Vagina (tissue), 2 donors: ENCODE measurements at regions not wholly inside any gene's neighbourhood (a gene's known extent, or its start where the extent isn't known, plus 50 kb on each side); places are given as distances from the start of the nearest gene placed in this dataset.

ENCODE experiments used
- DNase-seq, 2 donors: peaks; one replicate each; pipeline ENCODE4 v3.0.0-alpha.2; 2017; ENCODE audit errors: extremely low spot score in 2 of 2
- H3K27ac ChIP-seq: fragments of 200-600 bp; sonication (generic); one replicate; pipeline ENCODE4 v1.5.1; 2019
- H3K27me3 ChIP-seq: fragments of 200-600 bp; sonication (generic); one replicate; pipeline ENCODE4 v1.5.1; 2019
- H3K36me3 ChIP-seq, 2 donors: fragments of 200-600 bp; sonication (generic); one replicate each; pipeline ENCODE4 v1.5.1; 2017 to 2019
- H3K4me1 ChIP-seq: fragments of 200-600 bp; sonication (generic); one replicate; pipeline ENCODE4 v1.5.1; 2019
- H3K4me3 ChIP-seq, 2 donors: fragments of 200-600 bp; sonication (generic); 1 replicate in 1 of 2; 2 replicates in 1 of 2; pipeline ENCODE4 v1.5.1; 2016 to 2019
- H3K9me3 ChIP-seq: fragments of 200-600 bp; sonication (generic); one replicate; pipeline ENCODE4 v1.5.1; 2019
- CTCF ChIP-seq, 3 experiments: fragments of 450-650 bp in 2 of 3; fragments of 200-600 bp in 1 of 3; sonication (generic) in 1 of 3; IDR thresholded peaks; one replicate each; pipeline ENCODE4 v1.5.1; 2017 to 2019; ENCODE audit warnings: antibody characterized with exemption in 3 of 3, mild to moderate bottlenecking in 2 of 3, moderate library complexity in 2 of 3
- POLR2A ChIP-seq, 2 donors: fragments of 450-650 bp; IDR thresholded peaks; one replicate each; pipeline ENCODE4 v1.6.1; 2017; ENCODE audit warnings: antibody characterized with exemption in 2 of 2, mild to moderate bottlenecking in 2 of 2, moderate library complexity in 2 of 2
- POLR2AphosphoS5 ChIP-seq, 2 donors: sonication (generic); formaldehyde crosslinking; IDR thresholded peaks; one replicate each; pipeline ENCODE4 v1.9.0; 2017; ENCODE audit warnings: antibody characterized with exemption in 2 of 2, mild to moderate bottlenecking in 2 of 2, low read depth in 1 of 2; ENCODE audit not compliant: insufficient read depth in 1 of 2
- intact Hi-C: fragments of 100-400 bp; cut with DNase I; formaldehyde crosslinking; loops from one replicate; pipeline ENCODE4 v1.15.1; 2023

GRCh38 chr12:77239617-77240016 is 174.2 kb upstream of the E2F7 start:
- Histone ChIP-seq H3K27ac (no peak overlapping the region), H3K36me3 (no peaks in the 10 kb centered on the region), H3K9me3 (no peaks in the 10 kb centered on the region), H3K27me3 (no peaks in the 10 kb centered on the region), H3K4me1 (no peaks in the 10 kb centered on the region), H3K4me3 (no peak overlapping the region)
- DNase-seq = no peak
- TF ChIP-seq CTCF (IDR thresholded peaks at IDR 0.05) = no peak
- no peak for TF ChIP-seq POLR2AphosphoS5 (IDR thresholded peaks at IDR 0.05; ENCODE audit: insufficient read depth in 1 of 2, low read depth in 1 of 2)
- intact Hi-C loops = no loop called here

GRCh38 chr12:77238335-77238734 is 173.0 kb upstream of the E2F7 start:
- Histone ChIP-seq H3K4me1 (no peaks in the 10 kb centered on the region), H3K27me3 (no peaks in the 10 kb centered on the region), H3K36me3 (no peaks in the 10 kb centered on the region), H3K27ac (no peak overlapping the region), H3K4me3 (no peak overlapping the region), H3K9me3 (no peaks in the 10 kb centered on the region)
- TF ChIP-seq POLR2AphosphoS5 (IDR thresholded peaks at IDR 0.05; ENCODE audit: insufficient read depth in 1 of 2, low read depth in 1 of 2) (no peak), CTCF (IDR thresholded peaks at IDR 0.05) (no peak), POLR2A (IDR thresholded peaks at IDR 0.05) (no peak)
- no peak for DNase-seq
- intact Hi-C loops = no loop called here

- intact Hi-C loops = no loop called here
- no peaks in the 10 kb centered on the region for H3K36me3 ChIP-seq
- TF ChIP-seq CTCF (IDR thresholded peaks at IDR 0.05) = no peak
- H3K27ac ChIP-seq = no peak overlapping the region
- no peak overlapping the region for H3K4me3 ChIP-seq
- no peak for DNase-seq
- H3K27me3 ChIP-seq = no peaks in the 10 kb centered on the region
- no peaks in the 10 kb centered on the region for H3K9me3 ChIP-seq
- H3K4me1 ChIP-seq = no peaks in the 10 kb centered on the region
Observed at GRCh38 chr12:77237896-77238295, 172.5 kb upstream of the E2F7 start.

DNA sequence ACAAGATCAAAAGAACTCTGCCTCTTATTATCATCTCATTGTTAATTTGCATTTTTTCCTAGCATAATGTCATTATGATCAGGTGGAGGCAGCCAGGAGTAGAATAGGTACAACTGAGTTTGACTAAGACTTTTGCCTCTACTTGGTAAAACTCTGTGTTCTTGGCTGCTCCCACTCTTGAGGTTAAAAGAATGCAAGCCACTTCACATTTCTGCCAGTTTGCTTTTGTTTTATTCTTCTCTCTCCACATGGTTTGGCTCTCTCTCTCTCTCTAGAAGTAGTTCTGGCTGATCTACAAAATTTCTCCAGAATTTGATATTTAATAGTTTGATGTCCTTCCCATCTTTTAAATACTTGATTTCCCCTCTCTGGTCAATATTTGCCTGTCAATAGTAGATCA is 170.7 kb upstream of the E2F7 start:
- no peak for TF ChIP-seq POLR2A (IDR thresholded peaks at IDR 0.05)
- TF ChIP-seq CTCF (IDR thresholded peaks at IDR 0.05) = no peak
- no peak for TF ChIP-seq POLR2AphosphoS5 (IDR thresholded peaks at IDR 0.05; ENCODE audit: insufficient read depth in 1 of 2, low read depth in 1 of 2)
- intact Hi-C loops = no loop called here

GRCh38 chr12:77232045-77232444 is 166.7 kb upstream of the E2F7 start:
- H3K36me3 ChIP-seq = no peaks in the 10 kb centered on the region
- H3K27ac ChIP-seq = no peak overlapping the region
- H3K9me3 ChIP-seq = no peaks in the 10 kb centered on the region
- H3K4me1 ChIP-seq = peaks cover 7% of the 10 kb centered on the region
- no peaks in the 10 kb centered on the region for H3K27me3 ChIP-seq
- no peak for DNase-seq
- intact Hi-C loops = no loop called here
- no peak for TF ChIP-seq POLR2A (IDR thresholded peaks at IDR 0.05)
- no peak for TF ChIP-seq POLR2AphosphoS5 (IDR thresholded peaks at IDR 0.05; ENCODE audit: insufficient read depth in 1 of 2, low read depth in 1 of 2)
- TF ChIP-seq CTCF (IDR thresholded peaks at IDR 0.05) = no peak
- peak overlapping the region in 1 of 2 donors; percentile 15 for H3K4me3 ChIP-seq

More for the DNA sequence above, 170.7 kb upstream of the E2F7 start:
- Histone ChIP-seq H3K27ac (no peak overlapping the region), H3K36me3 (no peaks in the 10 kb centered on the region), H3K4me1 (peaks cover 3% of the 10 kb centered on the region), H3K4me3 (no peak overlapping the region), H3K9me3 (no peaks in the 10 kb centered on the region), H3K27me3 (no peaks in the 10 kb centered on the region)
- no peak for DNase-seq
